HL-60 (cell line): ENCODE measurements at regions not wholly inside any gene's neighbourhood (a gene's known extent, or its start where the extent isn't known, plus 50 kb on each side); places are given as distances from the start of the nearest gene placed in this dataset.

Source experiments
- POLR2AphosphoS5 ChIP-seq: IDR thresholded peaks from 2 replicates; pipeline ENCODE4 v1.6.1; 2012; ENCODE audit warnings: low read depth
- TF ChIP-seq, protein P1 (sequence below): IDR thresholded peaks from one replicate; pipeline ENCODE4 v1.5.1; 2011; ENCODE audit warnings: low read length, control low read depth, inconsistent platforms; ENCODE audit not compliant: insufficient read depth
- TF ChIP-seq, protein P2 (sequence below): IDR thresholded peaks from 2 replicates; pipeline ENCODE4 v1.6.1; 2012; ENCODE audit warnings: low read depth; ENCODE audit not compliant: insufficient replicate concordance

DNA sequence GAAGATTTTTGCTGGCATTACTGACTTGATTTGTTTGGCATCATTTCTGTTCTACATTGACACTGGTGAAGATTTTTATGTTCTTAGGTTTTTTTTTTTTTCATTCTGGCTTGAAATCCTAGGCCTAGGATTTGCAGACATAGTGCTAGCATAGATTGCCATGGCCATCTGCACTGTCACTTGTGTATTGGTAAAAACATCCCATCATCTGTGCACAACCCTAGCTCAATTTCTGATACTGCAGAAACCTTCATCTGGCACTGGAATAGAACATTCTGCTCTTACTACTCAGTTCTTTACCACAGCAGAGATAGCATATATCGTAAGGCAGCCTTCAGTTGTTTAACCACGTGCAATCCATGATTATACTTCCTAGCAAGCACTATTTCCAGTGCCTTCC, 111.5 kb upstream of the IL15 start:
- TF ChIP-seq, protein P1, sequence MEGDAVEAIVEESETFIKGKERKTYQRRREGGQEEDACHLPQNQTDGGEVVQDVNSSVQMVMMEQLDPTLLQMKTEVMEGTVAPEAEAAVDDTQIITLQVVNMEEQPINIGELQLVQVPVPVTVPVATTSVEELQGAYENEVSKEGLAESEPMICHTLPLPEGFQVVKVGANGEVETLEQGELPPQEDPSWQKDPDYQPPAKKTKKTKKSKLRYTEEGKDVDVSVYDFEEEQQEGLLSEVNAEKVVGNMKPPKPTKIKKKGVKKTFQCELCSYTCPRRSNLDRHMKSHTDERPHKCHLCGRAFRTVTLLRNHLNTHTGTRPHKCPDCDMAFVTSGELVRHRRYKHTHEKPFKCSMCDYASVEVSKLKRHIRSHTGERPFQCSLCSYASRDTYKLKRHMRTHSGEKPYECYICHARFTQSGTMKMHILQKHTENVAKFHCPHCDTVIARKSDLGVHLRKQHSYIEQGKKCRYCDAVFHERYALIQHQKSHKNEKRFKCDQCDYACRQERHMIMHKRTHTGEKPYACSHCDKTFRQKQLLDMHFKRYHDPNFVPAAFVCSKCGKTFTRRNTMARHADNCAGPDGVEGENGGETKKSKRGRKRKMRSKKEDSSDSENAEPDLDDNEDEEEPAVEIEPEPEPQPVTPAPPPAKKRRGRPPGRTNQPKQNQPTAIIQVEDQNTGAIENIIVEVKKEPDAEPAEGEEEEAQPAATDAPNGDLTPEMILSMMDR: no peak
- no peak for TF ChIP-seq POLR2AphosphoS5
- TF ChIP-seq, protein P2, sequence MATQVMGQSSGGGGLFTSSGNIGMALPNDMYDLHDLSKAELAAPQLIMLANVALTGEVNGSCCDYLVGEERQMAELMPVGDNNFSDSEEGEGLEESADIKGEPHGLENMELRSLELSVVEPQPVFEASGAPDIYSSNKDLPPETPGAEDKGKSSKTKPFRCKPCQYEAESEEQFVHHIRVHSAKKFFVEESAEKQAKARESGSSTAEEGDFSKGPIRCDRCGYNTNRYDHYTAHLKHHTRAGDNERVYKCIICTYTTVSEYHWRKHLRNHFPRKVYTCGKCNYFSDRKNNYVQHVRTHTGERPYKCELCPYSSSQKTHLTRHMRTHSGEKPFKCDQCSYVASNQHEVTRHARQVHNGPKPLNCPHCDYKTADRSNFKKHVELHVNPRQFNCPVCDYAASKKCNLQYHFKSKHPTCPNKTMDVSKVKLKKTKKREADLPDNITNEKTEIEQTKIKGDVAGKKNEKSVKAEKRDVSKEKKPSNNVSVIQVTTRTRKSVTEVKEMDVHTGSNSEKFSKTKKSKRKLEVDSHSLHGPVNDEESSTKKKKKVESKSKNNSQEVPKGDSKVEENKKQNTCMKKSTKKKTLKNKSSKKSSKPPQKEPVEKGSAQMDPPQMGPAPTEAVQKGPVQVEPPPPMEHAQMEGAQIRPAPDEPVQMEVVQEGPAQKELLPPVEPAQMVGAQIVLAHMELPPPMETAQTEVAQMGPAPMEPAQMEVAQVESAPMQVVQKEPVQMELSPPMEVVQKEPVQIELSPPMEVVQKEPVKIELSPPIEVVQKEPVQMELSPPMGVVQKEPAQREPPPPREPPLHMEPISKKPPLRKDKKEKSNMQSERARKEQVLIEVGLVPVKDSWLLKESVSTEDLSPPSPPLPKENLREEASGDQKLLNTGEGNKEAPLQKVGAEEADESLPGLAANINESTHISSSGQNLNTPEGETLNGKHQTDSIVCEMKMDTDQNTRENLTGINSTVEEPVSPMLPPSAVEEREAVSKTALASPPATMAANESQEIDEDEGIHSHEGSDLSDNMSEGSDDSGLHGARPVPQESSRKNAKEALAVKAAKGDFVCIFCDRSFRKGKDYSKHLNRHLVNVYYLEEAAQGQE: no peak
